Prostate gland (tissue), 2 donors: ENCODE measurements at regions not wholly inside any gene's neighbourhood (a gene's known extent, or its start where the extent isn't known, plus 50 kb on each side); places are given as distances from the start of the nearest gene placed in this dataset.

Experiments
- POLR2AphosphoS5 ChIP-seq: sonication (generic); formaldehyde crosslinking; IDR thresholded peaks from one replicate; pipeline ENCODE4 v1.6.1; 2017; ENCODE audit warnings: antibody characterized with exemption
- TF ChIP-seq, protein P1 (sequence below), 4 experiments: fragments of 200-600 bp in 2 of 4; fragments of 450-650 bp in 2 of 4; sonication (generic) in 2 of 4; IDR thresholded peaks; 1 replicate in 3 of 4; 2 replicates in 1 of 4; pipeline ENCODE4 v1.5.1; 2016 to 2019; ENCODE audit warnings: antibody characterized with exemption in 4 of 4, mild to moderate bottlenecking in 2 of 4, moderate library complexity in 2 of 4

DNA sequence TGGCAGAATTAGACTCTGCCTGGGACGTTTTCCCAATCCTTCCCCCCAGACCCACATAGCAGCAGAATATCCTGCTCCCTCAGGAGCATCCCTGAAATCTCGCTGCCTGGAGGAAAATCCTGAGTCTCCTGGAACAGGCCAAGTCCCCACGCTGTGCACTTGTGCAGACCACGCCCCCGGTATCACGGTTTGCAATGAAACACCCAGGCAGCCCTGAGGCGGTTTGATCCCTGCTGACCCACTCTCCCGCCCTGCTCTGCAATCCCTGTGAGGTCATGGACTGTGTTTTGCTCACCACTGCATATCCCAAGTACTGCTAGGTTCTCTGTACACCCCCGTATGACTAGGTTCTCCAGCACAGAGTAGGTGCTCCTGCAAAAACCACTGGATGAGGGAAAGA lies 411.8 kb upstream of the MGMT start:
- TF ChIP-seq, protein P1, sequence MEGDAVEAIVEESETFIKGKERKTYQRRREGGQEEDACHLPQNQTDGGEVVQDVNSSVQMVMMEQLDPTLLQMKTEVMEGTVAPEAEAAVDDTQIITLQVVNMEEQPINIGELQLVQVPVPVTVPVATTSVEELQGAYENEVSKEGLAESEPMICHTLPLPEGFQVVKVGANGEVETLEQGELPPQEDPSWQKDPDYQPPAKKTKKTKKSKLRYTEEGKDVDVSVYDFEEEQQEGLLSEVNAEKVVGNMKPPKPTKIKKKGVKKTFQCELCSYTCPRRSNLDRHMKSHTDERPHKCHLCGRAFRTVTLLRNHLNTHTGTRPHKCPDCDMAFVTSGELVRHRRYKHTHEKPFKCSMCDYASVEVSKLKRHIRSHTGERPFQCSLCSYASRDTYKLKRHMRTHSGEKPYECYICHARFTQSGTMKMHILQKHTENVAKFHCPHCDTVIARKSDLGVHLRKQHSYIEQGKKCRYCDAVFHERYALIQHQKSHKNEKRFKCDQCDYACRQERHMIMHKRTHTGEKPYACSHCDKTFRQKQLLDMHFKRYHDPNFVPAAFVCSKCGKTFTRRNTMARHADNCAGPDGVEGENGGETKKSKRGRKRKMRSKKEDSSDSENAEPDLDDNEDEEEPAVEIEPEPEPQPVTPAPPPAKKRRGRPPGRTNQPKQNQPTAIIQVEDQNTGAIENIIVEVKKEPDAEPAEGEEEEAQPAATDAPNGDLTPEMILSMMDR (IDR thresholded peaks at IDR 0.05) = no peak
- TF ChIP-seq POLR2AphosphoS5 = no peak
